Retinal pigment epithelial cell (primary cell): ENCODE measurements at regions not wholly inside any gene's neighbourhood (a gene's known extent, or its start where the extent isn't known, plus 50 kb on each side); places are given as distances from the start of the nearest gene placed in this dataset.
A peak's percentile ranks its signal among the peaks of the same experiment; 100 is the strongest.

Source experiments
- DNase-seq: peaks from one replicate; pipeline ENCODE4 v3.0.0-alpha.2; 2010; ENCODE audit warnings: low read depth
- H3K4me3 ChIP-seq: 2 replicates; pipeline ENCODE4 v1.5.1; 2011; ENCODE audit warnings: mild to moderate bottlenecking, low read length, control low read depth, moderate library complexity
- CTCF ChIP-seq: conservative IDR thresholded peaks from 2 replicates; pipeline ENCODE4 v1.5.1; 2011; ENCODE audit warnings: low read depth, low read length, control low read depth, inconsistent platforms

- no peak for TF ChIP-seq CTCF
- no peak overlapping the region for H3K4me3 ChIP-seq
- DNase-seq: no peak
Observed at GRCh38 chr15:97623091-97623661, 337.3 kb upstream of the ARRDC4 start.

GRCh38 chr15:97627634-97628033 is 332.9 kb upstream of the ARRDC4 start:
- TF ChIP-seq CTCF: no peak
- no peak for DNase-seq
- H3K4me3 ChIP-seq: no peak overlapping the region

- no peak overlapping the region for H3K4me3 ChIP-seq
- DNase-seq: no peak
- TF ChIP-seq CTCF: no peak
Observed at GRCh38 chr15:97645758-97646157, 314.7 kb upstream of the ARRDC4 start.

- DNase-seq: no peak
- H3K4me3 ChIP-seq: no peak overlapping the region
- no peak for TF ChIP-seq CTCF
Observed at GRCh38 chr15:97648728-97649127, 311.8 kb upstream of the ARRDC4 start.

GRCh38 chr15:97652041-97652440 is 308.5 kb upstream of the ARRDC4 start:
- DNase-seq: no peak
- no peak overlapping the region for H3K4me3 ChIP-seq
- no peak for TF ChIP-seq CTCF

- H3K4me3 ChIP-seq: peak overlapping the region; percentile 41
- DNase-seq: no peak
- no peak for TF ChIP-seq CTCF
Observed at GRCh38 chr15:97652700-97653167, 307.8 kb upstream of the ARRDC4 start.

- no peak overlapping the region for H3K4me3 ChIP-seq
- TF ChIP-seq CTCF: no peak
- DNase-seq: no peak
Observed at GRCh38 chr15:97653896-97654295, 306.6 kb upstream of the ARRDC4 start.
